Neural progenitor cell (in vitro differentiated cells): ENCODE measurements at regions not wholly inside any gene's neighbourhood (a gene's known extent, or its start where the extent isn't known, plus 50 kb on each side); places are given as distances from the start of the nearest gene placed in this dataset.

Experiments used
- DNase-seq: peaks from one replicate; pipeline ENCODE4 v3.0.0-alpha.2; 2016; ENCODE audit warnings: low spot score
- H2AFZ ChIP-seq: fragments of 200-600 bp; sonication (generic); replicated peaks from 2 replicates; pipeline ENCODE4 v1.6.1; 2016; ENCODE audit warnings: antibody characterized with exemption
- H3F3A ChIP-seq: fragments of 200-600 bp; sonication (generic); 2 replicates; pipeline ENCODE4 v1.6.1; 2016; ENCODE audit warnings: antibody characterized with exemption, low read depth
- H3K27ac ChIP-seq: fragments of 200-600 bp; sonication (generic); 2 replicates; pipeline ENCODE4 v1.5.1; 2016; ENCODE audit warnings: mild to moderate bottlenecking
- H3K27me3 ChIP-seq: fragments of 200-600 bp; sonication (generic); 2 replicates; pipeline ENCODE4 v1.6.1; 2016; ENCODE audit warnings: mild to moderate bottlenecking, moderate library complexity
- H3K36me3 ChIP-seq: fragments of 200-600 bp; sonication (generic); 2 replicates; pipeline ENCODE4 v1.5.1; 2016
- H3K4me1 ChIP-seq: fragments of 200-600 bp; sonication (generic); 2 replicates; pipeline ENCODE4 v1.6.1; 2016; ENCODE audit warnings: mixed run types
- H3K4me2 ChIP-seq: fragments of 200-600 bp; sonication (generic); 2 replicates; pipeline ENCODE4 v1.6.1; 2016
- H3K4me3 ChIP-seq: fragments of 200-600 bp; sonication (generic); 2 replicates; pipeline ENCODE4 v1.5.1; 2016
- H3K79me2 ChIP-seq: fragments of 200-600 bp; sonication (generic); 2 replicates; pipeline ENCODE4 v1.6.1; 2016; ENCODE audit warnings: low read depth
- H3K9ac ChIP-seq: fragments of 200-600 bp; sonication (generic); 2 replicates; pipeline ENCODE4 v1.6.1; 2016
- H3K9me3 ChIP-seq: fragments of 200-600 bp; sonication (generic); 2 replicates; pipeline ENCODE4 v1.5.1; 2016; ENCODE audit warnings: low read depth
- H4K20me1 ChIP-seq: fragments of 200-600 bp; sonication (generic); 2 replicates; pipeline ENCODE4 v1.6.1; 2016; ENCODE audit warnings: low read depth
- H3K27ac Mint-ChIP-seq: 3 replicates; pipeline ENCODE4 v1.8.0; 2021; ENCODE audit warnings: mixed read lengths
- H3K27me3 Mint-ChIP-seq: 2 replicates; pipeline ENCODE4 v1.8.0; 2022; ENCODE audit warnings: low read depth, mild to moderate bottlenecking, inconsistent platforms, moderate library complexity, mixed read lengths; ENCODE audit not compliant: insufficient read depth
- H3K36me3 Mint-ChIP-seq: 3 replicates; pipeline ENCODE4 v1.8.0; 2021; ENCODE audit warnings: mixed read lengths
- H3K4me1 Mint-ChIP-seq: 3 replicates; pipeline ENCODE4 v1.8.0; 2021; ENCODE audit warnings: mixed read lengths
- H3K4me3 Mint-ChIP-seq: 3 replicates; pipeline ENCODE4 v1.8.0; 2021; ENCODE audit warnings: mild to moderate bottlenecking, moderate library complexity, mixed read lengths
- H3K9me3 Mint-ChIP-seq: 3 replicates; pipeline ENCODE4 v1.8.0; 2020; ENCODE audit warnings: mixed read lengths
- CTCF ChIP-seq: fragments of 200-600 bp; sonication (generic); IDR thresholded peaks from 2 replicates; pipeline ENCODE4 v1.5.1; 2017; ENCODE audit warnings: antibody characterized with exemption, mild to moderate bottlenecking
- EZH2 ChIP-seq: fragments of 200-600 bp; sonication (generic); IDR thresholded peaks from 2 replicates; pipeline ENCODE4 v1.6.1; 2017; ENCODE audit warnings: antibody characterized with exemption, mild to moderate bottlenecking, moderate library complexity
- EZH2phosphoT487 ChIP-seq: fragments of 200-600 bp; sonication (generic); IDR thresholded peaks from 2 replicates; pipeline ENCODE4 v1.6.1; 2017; ENCODE audit warnings: antibody characterized with exemption

- Mint-ChIP-seq H3K4me1 (no peaks in the 10 kb centered on the region), H3K9me3 (no peaks in the 10 kb centered on the region), H3K36me3 (no peaks in the 10 kb centered on the region), H3K27me3 (peaks cover 5% of the 10 kb centered on the region), H3K4me3 (no peak overlapping the region), H3K27ac (no peak overlapping the region)
- H3K27me3 ChIP-seq = no peaks in the 10 kb centered on the region
- no peak overlapping the region for H3K9ac ChIP-seq
- H2AFZ ChIP-seq = no peak overlapping the region
- H3F3A ChIP-seq = no peaks in the 10 kb centered on the region
- TF ChIP-seq EZH2 (no peak), EZH2phosphoT487 (no peak), CTCF (no peak)
- H4K20me1 ChIP-seq = no peaks in the 10 kb centered on the region
- no peaks in the 10 kb centered on the region for H3K36me3 ChIP-seq
- H3K9me3 ChIP-seq = no peaks in the 10 kb centered on the region
- no peaks in the 10 kb centered on the region for H3K4me1 ChIP-seq
- H3K27ac ChIP-seq = no peak overlapping the region
- H3K4me2 ChIP-seq = no peak overlapping the region
- no peaks in the 10 kb centered on the region for H3K79me2 ChIP-seq
- H3K4me3 ChIP-seq = no peak overlapping the region
- no peak for DNase-seq
Measured at GRCh38 chrX:28180096-28180495, 198.8 kb upstream of the DCAF8L1 start.

- H3K36me3 ChIP-seq = no peaks in the 10 kb centered on the region
- Mint-ChIP-seq H3K27ac (no peak overlapping the region), H3K9me3 (no peaks in the 10 kb centered on the region), H3K36me3 (no peaks in the 10 kb centered on the region), H3K27me3 (peaks cover 5% of the 10 kb centered on the region), H3K4me3 (no peak overlapping the region), H3K4me1 (no peaks in the 10 kb centered on the region)
- no peaks in the 10 kb centered on the region for H3K27me3 ChIP-seq
- no peaks in the 10 kb centered on the region for H3F3A ChIP-seq
- H3K9me3 ChIP-seq = peaks cover 5% of the 10 kb centered on the region
- no peak overlapping the region for H3K4me3 ChIP-seq
- H2AFZ ChIP-seq = no peak overlapping the region
- H3K27ac ChIP-seq = no peak overlapping the region
- H4K20me1 ChIP-seq = no peaks in the 10 kb centered on the region
- no peak for DNase-seq
- H3K79me2 ChIP-seq = no peaks in the 10 kb centered on the region
- H3K4me1 ChIP-seq = no peaks in the 10 kb centered on the region
- no peak overlapping the region for H3K4me2 ChIP-seq
- H3K9ac ChIP-seq = no peak overlapping the region
- no peak for TF ChIP-seq EZH2
- no peak for TF ChIP-seq EZH2phosphoT487
- no peak for TF ChIP-seq CTCF
Measured at GRCh38 chrX:28178206-28178605, 197.0 kb upstream of the DCAF8L1 start.

GRCh38 chrX:28177202-28177601, 196.0 kb upstream of the DCAF8L1 start:
- peaks cover 5% of the 10 kb centered on the region for H3K9me3 ChIP-seq
- H4K20me1 ChIP-seq = no peaks in the 10 kb centered on the region
- H3K4me3 ChIP-seq = no peak overlapping the region
- no peaks in the 10 kb centered on the region for H3K79me2 ChIP-seq
- no peak overlapping the region for H3K4me2 ChIP-seq
- H2AFZ ChIP-seq = no peak overlapping the region
- H3K27me3 Mint-ChIP-seq = peaks cover 5% of the 10 kb centered on the region
- H3K4me3 Mint-ChIP-seq = no peak overlapping the region
- peak; percentile 59 for DNase-seq
- H3K4me1 Mint-ChIP-seq = no peaks in the 10 kb centered on the region
- TF ChIP-seq CTCF = peak; percentile 63
- no peak for TF ChIP-seq EZH2
- H3K9me3 Mint-ChIP-seq = no peaks in the 10 kb centered on the region
- no peak overlapping the region for H3K9ac ChIP-seq
- no peak overlapping the region for H3K27ac Mint-ChIP-seq
- no peaks in the 10 kb centered on the region for H3K36me3 Mint-ChIP-seq
- H3K27me3 ChIP-seq = no peaks in the 10 kb centered on the region
- H3K27ac ChIP-seq = no peak overlapping the region
- H3K4me1 ChIP-seq = no peaks in the 10 kb centered on the region
- H3F3A ChIP-seq = no peaks in the 10 kb centered on the region
- H3K36me3 ChIP-seq = no peaks in the 10 kb centered on the region

GRCh38 chrX:28170713-28171112, 189.5 kb upstream of the DCAF8L1 start:
- no peaks in the 10 kb centered on the region for H3K4me1 Mint-ChIP-seq
- H3K9me3 ChIP-seq = peaks cover 7% of the 10 kb centered on the region
- no peak overlapping the region for H3K9ac ChIP-seq
- no peaks in the 10 kb centered on the region for H3F3A ChIP-seq
- H3K4me1 ChIP-seq = no peaks in the 10 kb centered on the region
- DNase-seq = no peak
- no peaks in the 10 kb centered on the region for H3K27me3 ChIP-seq
- no peak overlapping the region for H3K4me3 Mint-ChIP-seq
- no peaks in the 10 kb centered on the region for H4K20me1 ChIP-seq
- no peaks in the 10 kb centered on the region for H3K79me2 ChIP-seq
- no peak overlapping the region for H3K27ac Mint-ChIP-seq
- H3K36me3 Mint-ChIP-seq = no peaks in the 10 kb centered on the region
- TF ChIP-seq EZH2 (no peak), EZH2phosphoT487 (no peak), CTCF (no peak)
- H3K27ac ChIP-seq = no peak overlapping the region
- H2AFZ ChIP-seq = no peak overlapping the region
- no peaks in the 10 kb centered on the region for H3K36me3 ChIP-seq
- no peak overlapping the region for H3K4me3 ChIP-seq
- H3K27me3 Mint-ChIP-seq = no peaks in the 10 kb centered on the region
- H3K4me2 ChIP-seq = no peak overlapping the region
- H3K9me3 Mint-ChIP-seq = no peaks in the 10 kb centered on the region
